ENCODE measurements at regions not wholly inside any gene's neighbourhood (a gene's known extent, or its start where the extent isn't known, plus 50 kb on each side); places are given as distances from the start of the nearest gene placed in this dataset.
"Not testable (repeated sequence)": the region's sequence is repeated elsewhere in the genome, so short reads cannot be mapped to it uniquely, and the experiment has no call there.

DNA sequence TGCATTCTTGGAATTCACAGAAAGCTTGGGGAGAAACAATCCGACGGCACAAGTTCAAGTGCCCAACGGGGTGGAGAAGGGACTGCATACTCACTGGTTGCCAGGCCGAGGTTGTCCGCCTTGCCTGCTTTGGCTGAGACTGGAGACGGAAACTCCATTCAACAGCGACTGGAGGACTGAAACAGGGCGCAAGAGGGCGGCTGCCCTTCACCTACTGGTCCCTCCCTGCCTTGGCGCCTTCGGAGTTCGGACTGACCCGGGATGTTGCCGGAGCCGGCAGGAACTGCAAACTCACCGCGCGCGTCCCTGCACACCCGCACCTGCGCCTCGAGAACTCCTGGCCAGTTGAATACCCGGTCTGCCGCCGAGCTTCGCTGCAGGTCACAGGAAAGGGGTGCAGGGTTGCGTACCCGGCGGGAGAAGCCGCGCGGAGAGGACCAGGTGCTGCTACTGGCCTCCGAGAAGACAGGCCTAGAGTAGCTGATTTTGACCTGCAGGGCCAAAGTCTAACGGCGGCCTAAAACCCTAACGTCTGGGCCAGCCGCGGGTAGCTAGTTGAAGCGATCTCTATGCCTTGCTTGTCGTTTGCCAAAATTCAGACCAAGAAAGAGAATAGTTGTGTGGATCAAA lies 132.9 kb downstream of the FAM72B start:
- DNase-seq, result not testable (repeated sequence)

- DNase-seq, result not testable (repeated sequence)
Measured at GRCh38 chr1:121052081-121052660, 132.0 kb downstream of the FAM72B start.

- not testable (repeated sequence) for DNase-seq
Measured at GRCh38 chr1:121054928-121055327, 129.2 kb downstream of the FAM72B start.

GRCh38 chr1:121066925-121067324 lies 117.2 kb downstream of the FAM72B start:
- DNase-seq, result not testable (repeated sequence)

DNA sequence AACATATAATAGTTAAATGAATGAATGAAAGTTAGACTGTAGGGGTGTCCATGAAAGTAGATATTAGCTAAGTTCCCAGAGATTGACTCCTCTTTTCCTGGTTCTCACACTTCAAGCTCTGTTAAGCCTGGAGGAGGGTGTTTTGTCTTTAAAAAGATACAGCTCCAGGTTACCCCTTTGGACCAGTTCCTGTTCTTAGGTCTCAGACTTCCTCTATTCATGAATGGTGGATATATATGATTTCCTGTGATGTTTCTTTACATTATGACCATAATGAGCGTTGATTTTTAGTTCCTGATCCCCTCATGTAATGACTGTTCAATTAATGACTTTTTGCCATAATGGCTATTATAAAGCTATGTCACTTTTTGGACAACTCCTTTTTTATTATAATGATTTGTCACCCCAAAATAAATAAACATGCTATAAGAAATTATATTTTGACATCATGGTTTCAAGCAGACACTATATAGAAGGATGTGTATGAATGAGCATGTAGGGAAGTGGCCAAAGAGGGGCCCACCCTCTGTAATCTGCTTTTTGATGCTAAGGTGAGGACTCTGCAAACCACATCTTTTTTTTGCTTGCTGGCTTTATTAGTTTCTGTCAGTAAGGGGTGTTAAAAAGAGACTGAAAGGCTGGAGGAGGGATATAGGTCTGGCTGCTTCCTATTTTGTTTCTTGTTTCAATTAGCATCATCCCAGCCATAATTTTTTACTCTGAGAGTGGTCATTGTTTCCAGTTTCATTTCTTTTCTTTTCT lies 115.2 kb downstream of the FAM72B start:
- DNase-seq, result not testable (repeated sequence)

- DNase-seq, result not testable (repeated sequence)
Measured at GRCh38 chr1:121073852-121074251, 110.3 kb downstream of the FAM72B start.

DNA sequence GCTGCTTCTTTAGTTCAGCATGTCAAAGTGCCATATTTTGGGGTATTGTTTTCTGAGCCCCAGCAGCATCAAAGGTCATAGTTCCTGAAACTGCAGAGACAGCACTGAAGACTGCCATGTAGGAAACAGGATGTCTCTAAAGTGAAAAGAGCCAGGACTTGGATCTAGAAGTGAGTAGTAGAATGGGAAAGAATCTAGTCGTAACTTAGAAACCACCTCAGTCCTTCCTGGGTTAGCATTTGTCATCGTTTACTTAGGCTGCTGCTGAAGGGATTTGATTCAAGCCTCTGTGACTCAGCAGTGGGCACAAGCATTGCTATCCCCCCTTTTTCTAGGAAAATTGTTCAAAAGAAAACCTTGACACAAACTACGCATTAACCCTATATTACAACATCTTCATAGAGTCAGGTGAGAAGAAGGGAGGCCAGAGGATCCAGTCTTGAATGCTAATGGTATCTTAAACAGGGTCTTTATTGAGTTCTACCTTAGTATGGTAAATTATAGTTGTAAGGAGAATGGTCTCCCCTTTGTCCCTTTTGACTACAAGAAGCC lies 108.8 kb downstream of the FAM72B start:
- DNase-seq, result not testable (repeated sequence)

GRCh38 chr1:121076674-121077073 lies 107.5 kb downstream of the FAM72B start:
- not testable (repeated sequence) for DNase-seq

DNA sequence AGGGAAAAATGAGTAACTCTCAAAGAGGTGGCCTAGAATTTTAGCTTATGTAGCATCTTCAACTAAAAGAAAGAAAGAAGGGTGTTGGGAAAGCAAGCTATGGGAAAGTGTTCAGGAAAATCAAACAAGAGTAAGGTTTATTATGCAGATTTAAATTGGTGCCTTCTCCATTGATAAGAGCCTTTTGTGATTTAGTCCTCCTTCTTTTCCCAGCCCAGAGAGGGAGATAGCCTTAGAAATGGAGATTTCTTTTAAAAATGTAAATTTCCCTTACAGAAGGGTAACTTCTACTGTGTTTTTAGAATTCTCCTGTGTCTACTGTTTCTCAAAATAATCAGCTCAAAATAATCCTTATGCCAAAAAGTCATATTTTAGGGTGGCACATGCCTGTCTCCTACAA lies 104.5 kb downstream of the FAM72B start:
- DNase-seq, result not testable (repeated sequence)

DNA sequence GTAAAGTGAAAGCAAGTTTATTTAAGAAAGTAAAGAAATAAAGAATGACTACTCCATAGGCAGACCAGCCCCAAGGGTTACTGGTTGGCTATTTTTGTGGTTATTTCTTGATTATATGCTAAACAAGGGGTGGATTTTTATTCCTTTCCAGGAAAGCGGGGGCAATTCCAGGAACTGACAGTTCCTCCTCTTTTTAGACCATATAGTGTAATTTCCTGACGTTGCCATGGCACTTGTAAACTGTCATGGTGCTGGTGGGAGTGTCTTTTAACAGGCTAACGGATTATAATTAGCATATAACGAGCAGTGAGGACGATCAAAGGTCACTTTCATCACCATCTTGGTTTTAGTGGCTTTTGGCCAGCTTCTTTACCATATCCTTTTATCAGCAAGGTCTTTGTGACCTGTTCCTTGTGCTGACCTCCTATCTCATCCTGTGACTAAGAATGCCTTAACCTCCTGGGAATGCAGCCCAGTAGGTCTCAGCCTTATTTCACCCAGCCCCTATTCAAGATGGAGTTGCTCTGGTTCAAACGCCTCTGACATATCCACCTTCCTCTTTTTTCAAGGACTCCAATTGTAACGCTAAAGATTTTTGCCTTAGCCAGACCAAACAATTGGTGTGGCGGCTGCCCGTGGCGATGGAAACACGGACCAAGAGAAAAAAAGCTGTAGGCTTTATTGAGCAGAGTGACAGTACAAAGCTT lies 103.8 kb downstream of the FAM72B start:
- peak in 1 of 3 donors; percentile 14 for DNase-seq

- not testable (repeated sequence) for DNase-seq
Measured at GRCh38 chr1:121080904-121081264, 103.3 kb downstream of the FAM72B start.

- DNase-seq, result not testable (repeated sequence)
Measured at GRCh38 chr1:121081625-121082199, 102.4 kb downstream of the FAM72B start.

DNA sequence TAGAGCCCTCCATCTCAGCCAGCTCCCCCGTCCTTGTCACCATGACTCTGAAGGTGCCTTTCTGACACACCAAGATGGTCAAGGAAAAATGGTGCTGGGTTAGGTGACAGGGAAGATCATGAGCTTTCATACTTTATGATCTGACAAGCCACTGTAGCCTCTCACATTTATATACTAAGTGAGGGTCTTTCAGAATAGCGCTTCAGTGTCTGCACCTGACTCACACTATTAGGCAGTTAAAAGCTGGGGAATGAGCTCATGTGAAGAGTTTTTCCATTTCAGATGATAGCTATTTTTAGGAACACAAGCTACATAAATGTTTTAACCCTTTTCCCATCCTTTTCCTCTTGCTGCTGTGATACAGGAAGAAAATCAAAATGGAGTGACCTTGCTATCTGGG lies 101.1 kb downstream of the FAM72B start:
- DNase-seq, result not testable (repeated sequence)

GRCh38 chr1:121086249-121086648 lies 97.9 kb downstream of the FAM72B start:
- DNase-seq, result not testable (repeated sequence)

- DNase-seq, result not testable (repeated sequence)
Measured at GRCh38 chr1:121087221-121087620, 96.9 kb downstream of the FAM72B start.

GRCh38 chr1:121088568-121088967 lies 95.6 kb downstream of the FAM72B start:
- not testable (repeated sequence) for DNase-seq

- peak in 1 of 3 donors; percentile 5 for DNase-seq
Measured at GRCh38 chr1:121092329-121092968, 91.7 kb downstream of the FAM72B start.

DNA sequence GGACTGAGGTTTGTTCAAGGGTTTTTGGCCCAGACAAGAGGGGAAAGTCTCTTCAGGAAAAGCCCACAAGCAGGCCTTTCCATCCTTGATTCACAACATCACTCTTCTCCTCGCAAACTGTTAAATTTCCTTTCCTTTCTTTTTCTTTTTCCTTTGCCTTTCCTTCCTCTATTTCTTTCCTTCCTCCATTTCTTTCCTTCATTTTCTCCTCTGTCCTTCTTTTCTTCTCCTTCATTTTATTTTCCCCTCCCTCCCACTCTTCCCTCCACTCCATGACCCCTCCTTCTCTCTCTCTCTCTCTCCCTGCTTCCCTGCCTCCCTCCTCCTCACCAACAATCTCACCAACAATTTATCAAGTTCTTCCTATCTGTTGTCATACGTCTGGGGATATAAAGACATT lies 89.1 kb downstream of the FAM72B start:
- not testable (repeated sequence) for DNase-seq

GRCh38 chr1:121097127-121097866 lies 86.8 kb downstream of the FAM72B start:
- peak; percentile 48 to 85 (median 82) for DNase-seq

- DNase-seq, result peak in 1 of 3 donors; percentile 10
Measured at GRCh38 chr1:121097867-121098215, 86.3 kb downstream of the FAM72B start.
